IMR-90 (cell line): ENCODE measurements at regions not wholly inside any gene's neighbourhood (a gene's known extent, or its start where the extent isn't known, plus 50 kb on each side); places are given as distances from the start of the nearest gene placed in this dataset.

Experiments
- CEBPB ChIP-seq: IDR thresholded peaks from 2 replicates; pipeline ENCODE4 v1.6.1; 2012; ENCODE audit warnings: low read depth, low read length, improper control_type of control experiment
- CHD1 ChIP-seq: IDR thresholded peaks from 2 replicates; pipeline ENCODE4 v1.6.1; 2012; ENCODE audit warnings: low read depth, low read length, improper control_type of control experiment
- ELK1 ChIP-seq: fragments of 150-350 bp; IDR thresholded peaks from 2 replicates; pipeline ENCODE4 v1.6.1; 2016; ENCODE audit warnings: low read depth, mild to moderate bottlenecking, low read length, moderate library complexity, borderline replicate concordance
- MAFK ChIP-seq: IDR thresholded peaks from 2 replicates; pipeline ENCODE4 v1.6.1; 2012; ENCODE audit warnings: low read depth, low read length, improper control_type of control experiment
- MAZ ChIP-seq: IDR thresholded peaks from 2 replicates; pipeline ENCODE4 v1.6.1; 2012; ENCODE audit warnings: low read depth, mild to moderate bottlenecking, low read length, improper control_type of control experiment, moderate library complexity, borderline replicate concordance
- MXI1 ChIP-seq: IDR thresholded peaks from 2 replicates; pipeline ENCODE4 v1.6.1; 2012; ENCODE audit warnings: low read depth, mild to moderate bottlenecking, low read length, moderate library complexity, borderline replicate concordance
- POLR2A ChIP-seq: IDR thresholded peaks from 2 replicates; pipeline ENCODE4 v1.6.1; 2012; ENCODE audit warnings: mild to moderate bottlenecking, low read depth, low read length
- RAD21 ChIP-seq: IDR thresholded peaks from 2 replicates; pipeline ENCODE4 v1.6.1; 2012; ENCODE audit warnings: low read length, improper control_type of control experiment
- RCOR1 ChIP-seq: IDR thresholded peaks from 2 replicates; pipeline ENCODE4 v1.6.1; 2012; ENCODE audit warnings: mild to moderate bottlenecking, low read length, improper control_type of control experiment; ENCODE audit not compliant: insufficient replicate concordance
- SMC3 ChIP-seq: fragments of 150-350 bp; IDR thresholded peaks from 2 replicates; pipeline ENCODE4 v1.6.1; 2016; ENCODE audit warnings: low read depth, mild to moderate bottlenecking, antibody characterized with exemption, low read length, moderate library complexity
- USF2 ChIP-seq: fragments of 150-350 bp; IDR thresholded peaks from 2 replicates; pipeline ENCODE4 v1.6.1; 2017; ENCODE audit warnings: mild to moderate bottlenecking, antibody characterized with exemption, low read length, low read depth
- TF ChIP-seq, protein P1 (sequence below): conservative IDR thresholded peaks from 2 replicates; pipeline ENCODE4 v1.5.1; 2012; ENCODE audit warnings: mild to moderate bottlenecking, low read depth, low read length, improper control_type of control experiment

DNA sequence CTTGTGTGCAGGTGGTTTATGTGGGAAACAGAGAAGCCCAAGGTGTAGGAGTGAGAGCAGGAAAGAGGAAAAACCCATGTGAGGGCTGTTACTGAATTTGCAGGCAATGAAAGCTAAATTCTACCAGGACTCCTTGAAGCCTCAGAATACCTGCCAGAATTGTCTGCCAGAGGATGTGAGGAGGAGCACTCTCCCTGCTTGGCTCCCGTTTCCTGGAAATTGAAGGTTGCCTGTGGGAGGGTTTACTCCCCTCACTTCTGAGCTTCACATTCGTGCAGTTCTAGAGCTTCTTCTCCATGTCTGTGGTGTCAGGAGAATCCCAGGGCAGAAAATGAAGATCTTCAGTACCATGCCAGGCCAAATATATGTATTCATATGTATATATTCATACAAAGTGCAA lies 220.8 kb upstream of the ZP4 start:
- TF ChIP-seq, protein P1, sequence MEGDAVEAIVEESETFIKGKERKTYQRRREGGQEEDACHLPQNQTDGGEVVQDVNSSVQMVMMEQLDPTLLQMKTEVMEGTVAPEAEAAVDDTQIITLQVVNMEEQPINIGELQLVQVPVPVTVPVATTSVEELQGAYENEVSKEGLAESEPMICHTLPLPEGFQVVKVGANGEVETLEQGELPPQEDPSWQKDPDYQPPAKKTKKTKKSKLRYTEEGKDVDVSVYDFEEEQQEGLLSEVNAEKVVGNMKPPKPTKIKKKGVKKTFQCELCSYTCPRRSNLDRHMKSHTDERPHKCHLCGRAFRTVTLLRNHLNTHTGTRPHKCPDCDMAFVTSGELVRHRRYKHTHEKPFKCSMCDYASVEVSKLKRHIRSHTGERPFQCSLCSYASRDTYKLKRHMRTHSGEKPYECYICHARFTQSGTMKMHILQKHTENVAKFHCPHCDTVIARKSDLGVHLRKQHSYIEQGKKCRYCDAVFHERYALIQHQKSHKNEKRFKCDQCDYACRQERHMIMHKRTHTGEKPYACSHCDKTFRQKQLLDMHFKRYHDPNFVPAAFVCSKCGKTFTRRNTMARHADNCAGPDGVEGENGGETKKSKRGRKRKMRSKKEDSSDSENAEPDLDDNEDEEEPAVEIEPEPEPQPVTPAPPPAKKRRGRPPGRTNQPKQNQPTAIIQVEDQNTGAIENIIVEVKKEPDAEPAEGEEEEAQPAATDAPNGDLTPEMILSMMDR, result no peak
- TF ChIP-seq ELK1 (no peak), MXI1 (no peak), SMC3 (no peak), MAFK (no peak), USF2 (no peak), MAZ (no peak), RAD21 (no peak), POLR2A (no peak), CEBPB (no peak), RCOR1 (no peak), CHD1 (no peak)
